GM19099 (cell line): ENCODE measurements at regions not wholly inside any gene's neighbourhood (a gene's known extent, or its start where the extent isn't known, plus 50 kb on each side); places are given as distances from the start of the nearest gene placed in this dataset.

Source experiments
- POLR2A ChIP-seq: IDR thresholded peaks from 3 replicates; pipeline ENCODE4 v1.6.1; 2011; ENCODE audit warnings: low read depth; ENCODE audit not compliant: insufficient read length; ENCODE audit errors: extremely low read depth

DNA sequence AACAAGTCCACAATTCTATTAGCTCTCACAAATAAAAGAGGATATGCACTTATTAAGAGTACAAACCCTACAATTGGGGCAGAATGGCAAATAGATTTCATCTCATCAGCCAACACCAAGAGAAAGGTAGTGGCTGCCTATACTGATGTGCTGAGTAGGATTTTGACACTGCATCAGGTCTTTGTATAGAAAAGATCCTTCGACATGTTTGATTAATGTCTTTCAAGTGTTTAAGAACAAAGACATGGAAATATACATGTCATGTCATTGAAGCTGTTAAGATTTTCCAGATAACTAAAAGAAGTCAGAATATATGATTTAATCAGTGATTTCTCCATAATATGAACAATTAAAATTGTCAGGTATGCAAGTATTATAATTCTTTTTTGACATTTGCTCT is 238.7 kb upstream of the GRAMD2B start:
- TF ChIP-seq POLR2A, result no peak

DNA sequence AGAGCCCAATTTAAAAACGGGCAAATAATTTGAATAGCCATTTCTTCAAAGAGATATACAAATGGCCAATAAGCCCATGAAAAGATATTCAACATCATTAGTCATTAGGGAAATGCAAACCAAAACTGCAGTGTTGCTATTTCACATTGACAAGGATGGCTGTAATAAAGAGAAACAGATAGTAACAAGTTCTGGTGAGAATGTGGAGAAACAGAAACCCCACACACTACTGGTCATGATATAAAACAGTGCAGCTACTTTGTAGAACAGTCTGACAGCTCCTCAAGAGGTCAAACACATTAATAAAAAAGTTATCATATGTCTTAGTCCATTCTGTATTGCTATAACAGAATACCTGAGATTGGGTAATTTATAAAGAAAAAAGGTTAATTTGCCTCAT is 237.0 kb upstream of the GRAMD2B start:
- TF ChIP-seq POLR2A, result no peak

DNA sequence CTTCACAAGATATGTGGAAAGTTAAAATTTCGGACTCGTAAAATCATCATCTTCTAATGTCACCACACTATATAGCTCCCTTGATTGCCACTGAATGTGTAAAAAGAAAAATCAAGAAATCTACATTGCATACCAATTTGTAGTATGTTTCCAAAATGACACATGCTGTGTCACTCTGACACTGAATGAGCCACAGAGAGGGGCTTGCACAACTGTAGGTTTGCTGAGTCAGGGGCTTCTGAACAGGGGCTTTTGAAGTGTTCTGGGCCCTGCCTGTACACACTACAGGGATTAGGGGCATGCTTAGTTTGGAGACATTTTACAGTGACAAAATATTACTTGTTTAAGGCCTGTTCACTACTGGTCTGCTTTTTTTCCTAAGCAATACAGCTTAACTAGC is 234.4 kb upstream of the GRAMD2B start:
- no peak for TF ChIP-seq POLR2A

DNA sequence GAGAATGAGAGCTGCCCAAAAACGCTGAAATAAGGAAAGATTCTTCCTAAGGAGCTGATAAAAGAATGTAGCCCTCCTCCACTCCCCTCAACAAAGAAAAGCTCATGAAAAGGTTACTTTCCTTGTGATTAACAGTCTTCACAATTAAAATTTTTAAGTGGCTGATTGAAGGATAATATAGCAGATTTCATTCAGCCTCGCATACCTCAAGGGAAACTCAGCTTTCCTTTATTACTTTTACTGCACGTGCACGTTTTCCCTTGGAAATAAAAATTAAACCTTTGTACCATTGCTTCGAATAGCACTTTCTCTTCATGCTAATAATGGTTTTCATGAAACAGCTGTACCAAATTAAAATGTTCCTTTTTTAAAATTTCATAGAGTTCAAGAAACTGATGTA is 234.0 kb upstream of the GRAMD2B start:
- no peak for TF ChIP-seq POLR2A

DNA sequence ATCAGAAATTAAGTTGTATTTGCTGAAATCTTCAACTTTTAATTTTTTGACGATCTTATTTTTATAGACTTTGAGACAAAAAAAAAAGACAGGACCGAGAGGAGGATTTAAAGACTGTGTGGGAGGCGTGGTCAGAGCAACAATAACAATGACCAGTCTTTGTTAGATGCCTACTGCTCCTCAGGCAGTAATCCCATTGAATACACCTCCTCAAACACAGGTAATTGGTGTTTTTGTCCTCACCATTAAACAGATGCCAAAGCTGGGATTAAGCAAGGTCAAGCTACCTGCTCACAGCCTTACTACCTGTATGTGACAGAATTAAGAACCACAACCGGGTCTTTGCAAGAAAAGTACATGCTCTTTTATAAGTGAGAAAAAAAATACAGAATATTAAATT is 233.3 kb upstream of the GRAMD2B start:
- no peak for TF ChIP-seq POLR2A

DNA sequence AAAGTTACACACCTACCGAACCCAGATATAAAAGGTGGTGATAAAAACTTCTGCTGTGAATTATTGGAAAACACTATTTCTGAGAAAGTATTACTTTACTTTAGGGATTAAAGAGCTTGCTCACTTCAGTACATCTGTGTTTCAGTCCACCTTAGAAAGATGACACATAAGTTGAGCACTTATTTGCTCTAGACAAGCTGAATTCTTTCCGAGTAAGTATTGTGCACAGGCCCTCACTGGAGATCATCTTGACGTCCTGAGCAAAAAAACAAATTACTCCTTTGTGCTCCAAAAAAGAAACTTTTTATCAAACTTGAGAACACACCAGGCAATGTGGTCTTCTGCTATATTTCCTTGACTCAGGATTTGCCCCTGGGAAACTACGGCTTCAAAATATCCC is 231.0 kb upstream of the GRAMD2B start:
- TF ChIP-seq POLR2A, result no peak

DNA sequence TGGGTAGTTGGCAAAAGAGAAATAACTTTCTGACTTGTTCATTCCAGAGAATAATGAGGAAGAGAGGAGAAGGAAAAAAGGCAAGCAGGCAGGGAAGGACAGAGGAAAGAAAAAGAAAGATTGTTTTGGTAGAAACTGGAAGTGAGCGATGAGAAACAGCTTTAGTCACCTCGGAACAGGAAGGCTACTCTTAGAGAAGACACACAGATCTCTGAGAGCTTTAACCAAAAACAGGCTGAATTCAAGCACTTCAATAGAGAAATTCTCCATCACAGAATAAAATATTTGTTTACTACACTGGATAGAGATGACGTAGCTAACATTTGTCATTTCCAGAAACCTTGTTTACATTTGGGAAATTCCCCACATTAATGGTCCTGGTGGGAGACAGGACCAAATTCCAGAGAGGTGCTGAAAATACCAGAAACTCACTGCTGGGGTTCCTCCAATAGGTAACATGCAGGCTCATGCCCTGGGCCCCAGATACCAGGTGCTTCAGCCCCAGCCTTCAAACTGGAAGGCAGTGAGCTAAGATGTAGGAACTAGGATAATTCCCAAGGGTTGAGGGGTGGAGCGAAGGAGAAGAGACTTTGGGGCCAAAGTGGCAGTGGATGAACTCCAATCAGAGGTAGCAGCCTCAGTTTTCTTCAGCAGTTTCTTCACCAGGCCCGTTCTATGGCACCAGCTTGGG is 227.7 kb upstream of the GRAMD2B start:
- no peak for TF ChIP-seq POLR2A

DNA sequence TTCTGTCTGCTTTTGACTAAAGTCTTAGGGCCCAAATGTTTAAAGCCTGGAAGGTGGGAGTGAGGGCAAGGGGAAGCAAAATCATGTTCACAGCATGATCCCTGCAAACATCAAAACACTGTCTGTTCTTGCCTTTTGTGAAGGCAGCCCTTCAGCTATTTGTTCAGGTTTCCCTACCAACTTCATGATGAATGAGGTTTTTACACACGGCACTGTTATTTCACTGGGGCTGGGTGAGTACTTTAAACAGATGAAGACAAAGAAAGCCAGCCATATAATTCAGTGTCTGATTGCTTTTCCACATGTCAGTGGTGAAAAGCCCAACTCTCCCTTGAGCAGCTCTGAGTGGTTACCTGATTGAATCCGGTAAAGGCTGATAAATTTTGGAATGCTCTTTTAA is 224.7 kb upstream of the GRAMD2B start:
- no peak for TF ChIP-seq POLR2A

DNA sequence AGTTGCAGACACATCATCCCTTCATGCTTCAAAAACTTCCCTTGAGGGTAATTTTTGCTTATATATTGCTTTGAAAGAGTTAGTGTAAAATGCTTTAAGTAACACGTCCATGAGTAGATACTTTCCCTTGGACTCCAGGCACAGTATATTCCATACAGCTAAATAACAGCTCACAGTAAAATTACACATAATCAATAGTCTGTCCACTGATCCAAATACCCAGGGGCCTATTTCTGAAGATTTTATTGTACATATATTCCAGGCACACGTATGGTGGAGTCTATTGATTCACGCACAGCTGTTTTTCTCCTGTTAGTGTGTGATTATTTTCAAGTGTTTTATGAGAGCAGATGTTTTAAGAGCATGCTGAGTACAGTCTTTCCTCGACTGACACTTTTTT is 223.7 kb upstream of the GRAMD2B start:
- TF ChIP-seq POLR2A, result no peak

DNA sequence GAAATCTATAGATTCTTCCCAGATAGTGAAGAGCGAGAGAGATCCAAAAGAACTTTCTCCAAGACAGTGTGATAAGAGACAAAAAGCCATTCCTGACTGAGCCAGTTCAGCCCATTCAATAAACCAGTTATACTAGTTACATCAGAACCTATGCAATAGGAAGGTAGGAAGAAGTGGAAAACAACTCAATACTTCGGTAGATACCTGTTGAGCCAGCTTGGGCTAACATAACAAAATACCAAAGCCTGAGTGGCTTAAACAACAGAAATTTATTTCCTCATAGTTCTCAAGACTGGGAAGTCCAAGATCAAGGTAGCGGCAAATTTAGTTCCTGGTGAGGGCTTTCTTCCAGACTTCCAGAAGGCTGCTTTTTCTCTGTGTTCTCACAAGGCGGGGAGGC is 214.5 kb upstream of the GRAMD2B start:
- TF ChIP-seq POLR2A, result no peak

DNA sequence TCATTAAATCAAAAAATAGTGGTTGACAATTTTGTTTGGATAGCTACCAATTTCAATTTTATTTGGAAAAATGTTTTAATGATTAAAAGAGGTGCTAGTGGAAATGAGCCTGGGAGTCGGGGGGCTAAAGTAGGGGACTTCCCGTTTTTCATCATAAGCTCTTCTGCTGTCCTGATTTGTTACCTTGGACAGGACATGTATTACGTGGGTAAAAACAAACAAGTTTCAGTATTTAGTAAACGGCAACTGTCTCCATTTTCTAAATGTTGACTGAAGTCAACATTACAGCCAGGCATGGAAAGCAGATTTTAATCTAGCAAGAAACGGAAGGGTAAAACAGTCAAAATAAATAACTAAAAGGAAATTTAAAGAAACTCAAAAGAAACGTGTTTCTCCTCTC is 212.3 kb upstream of the GRAMD2B start:
- TF ChIP-seq POLR2A, result no peak

DNA sequence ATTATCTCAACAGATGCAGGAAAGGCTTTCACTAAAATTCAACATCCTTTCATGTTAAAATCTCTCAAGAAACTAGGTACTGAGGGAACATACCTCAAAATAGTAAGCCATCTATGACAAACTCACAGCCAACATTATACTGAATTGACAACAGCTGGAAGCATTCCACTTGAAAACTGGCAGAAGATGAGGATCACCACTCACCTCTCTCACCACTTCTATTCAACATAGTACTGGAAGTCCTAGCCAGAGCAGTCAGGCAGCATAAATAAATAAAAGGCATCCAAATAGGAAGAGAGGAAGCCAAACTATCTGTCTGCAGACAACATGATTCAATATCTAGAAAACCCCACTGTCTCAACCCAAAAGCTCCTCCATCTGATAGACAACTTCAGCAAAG is 203.6 kb upstream of the GRAMD2B start:
- TF ChIP-seq POLR2A, result no peak

DNA sequence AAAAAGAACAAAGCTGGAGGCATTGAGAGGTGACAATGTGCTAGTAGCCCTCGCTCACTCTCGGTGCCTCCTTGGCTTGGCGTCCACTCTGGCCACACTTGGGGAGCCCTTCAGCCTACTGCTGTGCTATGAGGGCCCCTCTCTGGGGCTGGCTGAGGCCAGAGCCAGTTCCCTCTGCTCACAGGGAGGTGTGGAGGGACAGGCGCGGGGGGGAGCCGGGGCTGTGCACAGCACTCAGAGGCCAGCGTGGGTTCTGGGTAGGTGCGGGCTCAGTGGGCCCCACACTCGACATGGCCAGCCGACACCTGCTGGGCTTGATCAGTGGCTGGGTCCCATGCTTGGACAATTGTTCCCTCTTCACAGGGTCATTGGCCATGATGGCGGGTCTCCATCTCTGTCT is 202.5 kb upstream of the GRAMD2B start:
- TF ChIP-seq POLR2A, result no peak

DNA sequence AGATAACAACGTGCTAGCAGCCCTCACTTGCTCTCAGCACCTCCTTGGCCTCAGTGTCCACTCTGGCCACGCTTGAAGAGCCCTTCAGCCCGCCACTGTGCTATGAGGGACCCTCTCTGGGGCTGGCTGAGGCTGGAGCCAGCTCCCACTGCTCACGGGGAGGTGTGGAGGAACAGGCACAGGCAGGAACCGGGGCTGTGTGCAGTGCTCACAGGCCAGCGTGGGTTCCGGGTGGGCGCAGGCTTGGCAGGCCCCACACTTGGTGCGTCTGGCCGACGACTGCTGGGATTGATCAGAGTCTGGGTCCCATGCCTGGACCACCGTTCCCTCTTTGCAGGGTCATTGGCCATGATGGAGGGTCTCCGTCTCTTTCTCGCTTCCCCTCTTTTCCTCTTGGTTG is 194.3 kb upstream of the GRAMD2B start:
- no peak for TF ChIP-seq POLR2A

DNA sequence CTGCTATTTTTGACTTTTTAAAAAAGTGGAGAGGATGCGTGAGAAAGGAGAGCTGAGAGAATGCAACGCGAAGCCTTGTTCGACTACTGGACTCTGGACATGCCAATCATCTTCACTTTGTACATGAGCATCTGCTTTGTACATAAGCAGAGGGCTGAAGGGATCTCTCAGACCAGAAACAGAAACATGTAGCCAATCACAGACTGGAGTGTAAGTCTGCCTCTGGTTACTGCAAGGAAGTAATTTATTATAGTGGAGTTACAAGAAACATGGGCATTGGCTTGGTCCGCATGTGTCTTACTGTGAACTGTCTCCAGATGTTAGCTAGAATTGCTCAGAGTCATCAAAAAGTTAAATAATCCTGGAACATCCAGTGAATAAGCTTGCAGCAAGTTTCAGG is 190.0 kb upstream of the GRAMD2B start:
- TF ChIP-seq POLR2A, result no peak

DNA sequence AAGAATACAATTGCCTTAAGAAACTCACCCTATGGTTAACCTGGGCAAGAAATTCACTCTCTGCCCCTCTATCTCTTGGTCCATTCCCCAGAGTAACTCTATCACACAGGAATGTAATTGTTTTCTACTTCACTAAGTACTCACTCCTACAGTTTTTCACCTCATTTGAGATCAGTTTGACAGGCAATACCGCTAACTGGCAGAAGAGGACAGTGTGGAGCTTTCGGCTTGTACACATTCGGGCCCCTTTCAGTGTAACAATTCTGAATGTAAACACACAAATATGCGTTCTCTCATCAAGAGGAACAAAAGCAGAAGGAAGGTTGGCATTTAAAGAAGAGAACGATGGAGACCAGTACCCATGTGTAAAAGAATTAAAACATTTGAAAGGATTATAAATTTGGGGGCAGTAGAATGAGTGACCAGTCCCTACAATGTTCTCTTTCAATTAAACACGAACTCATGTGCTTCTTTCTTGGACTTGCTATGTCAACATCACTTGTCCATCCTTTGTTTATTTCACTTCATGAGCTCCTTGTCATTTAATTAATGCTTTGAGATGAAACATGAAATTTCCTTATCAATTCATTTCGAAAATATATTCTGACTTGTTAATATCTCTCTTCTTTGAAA is 188.5 kb upstream of the GRAMD2B start:
- TF ChIP-seq POLR2A, result no peak

DNA sequence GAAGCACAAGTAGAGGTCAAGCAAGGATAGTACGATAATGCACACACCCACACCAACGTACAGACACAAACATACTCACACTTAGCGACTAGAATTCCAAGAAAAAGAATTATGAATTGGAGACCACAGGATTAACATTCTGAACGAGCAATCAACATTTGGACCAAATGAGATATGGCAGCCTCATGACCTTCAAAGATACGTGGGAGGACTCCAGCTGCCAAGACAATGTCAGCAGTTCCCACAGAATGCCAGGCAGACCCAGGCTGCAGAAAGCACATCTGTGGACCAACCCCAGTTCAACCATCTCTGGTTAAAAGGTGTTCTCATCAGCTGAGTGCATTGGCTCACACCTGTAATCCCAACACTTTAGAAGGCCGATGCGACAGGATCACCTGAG is 187.6 kb upstream of the GRAMD2B start:
- TF ChIP-seq POLR2A, result no peak
